HG02588 (cell line): ENCODE measurements at regions not wholly inside any gene's neighbourhood (a gene's known extent, or its start where the extent isn't known, plus 50 kb on each side); places are given as distances from the start of the nearest gene placed in this dataset.
"Not testable (repeated sequence)": the region's sequence is repeated elsewhere in the genome, so short reads cannot be mapped to it uniquely, and the experiment has no call there.

Source experiments
- ATAC-seq: cut with Tn5 transposase; IDR thresholded peaks from one replicate; pipeline ENCODE4 v1.9.1; 2021; ENCODE audit warnings: mild to moderate bottlenecking, moderate library complexity; ENCODE audit not compliant: unreplicated experiment

- no peak for ATAC-seq
These were observed 97.2 kb downstream of the KDR start for GRCh38 chr4:55028196-55028595.

- ATAC-seq, result no peak
These were observed 97.8 kb downstream of the KDR start for GRCh38 chr4:55027596-55027995.

GRCh38 chr4:55025456-55025855 lies 99.9 kb downstream of the KDR start:
- ATAC-seq, result not testable (repeated sequence)

GRCh38 chr4:55023030-55023429 lies 102.4 kb downstream of the KDR start:
- ATAC-seq, result no peak

- no peak for ATAC-seq
These were observed 104.2 kb downstream of the KDR start for GRCh38 chr4:55021214-55021613.

- ATAC-seq, result no peak
These were observed 105.3 kb downstream of the KDR start for GRCh38 chr4:55020131-55020530.

GRCh38 chr4:55018978-55019377 lies 106.4 kb downstream of the KDR start:
- ATAC-seq, result no peak

GRCh38 chr4:55018521-55018920 lies 106.9 kb downstream of the KDR start:
- ATAC-seq, result no peak

- ATAC-seq, result no peak
These were observed 108.0 kb downstream of the KDR start for GRCh38 chr4:55017406-55017805.

- no peak for ATAC-seq
These were observed 109.3 kb downstream of the KDR start for GRCh38 chr4:55016131-55016530.

- ATAC-seq, result no peak
These were observed 110.5 kb downstream of the KDR start for GRCh38 chr4:55014876-55015275.

GRCh38 chr4:55013431-55013955 lies 111.9 kb downstream of the KDR start:
- no peak for ATAC-seq

GRCh38 chr4:55012363-55013230 lies 112.8 kb downstream of the KDR start:
- no peak for ATAC-seq

GRCh38 chr4:55011761-55012160 lies 113.6 kb downstream of the KDR start:
- ATAC-seq, result no peak

- ATAC-seq, result no peak
These were observed 114.8 kb downstream of the KDR start for GRCh38 chr4:55010550-55010949.

GRCh38 chr4:55008166-55009056 lies 117.0 kb downstream of the KDR start:
- no peak for ATAC-seq

GRCh38 chr4:55005910-55006309 lies 119.5 kb downstream of the KDR start:
- no peak for ATAC-seq

- ATAC-seq, result no peak
These were observed 120.6 kb downstream of the KDR start for GRCh38 chr4:55004831-55005230.

- no peak for ATAC-seq
These were observed 123.0 kb downstream of the KDR start for GRCh38 chr4:55002431-55002830.

GRCh38 chr4:55001538-55001937 lies 123.9 kb downstream of the KDR start:
- no peak for ATAC-seq

- ATAC-seq, result no peak
These were observed 126.4 kb downstream of the KDR start for GRCh38 chr4:54999003-54999402.
